ENCODE measurements at regions not wholly inside any gene's neighbourhood (a gene's known extent, or its start where the extent isn't known, plus 50 kb on each side); places are given as distances from the start of the nearest gene placed in this dataset.

GRCh38 chr7:70907259-70908247 lies 224.4 kb upstream of the GALNT17 start:
- DNase-seq = no peak

DNA sequence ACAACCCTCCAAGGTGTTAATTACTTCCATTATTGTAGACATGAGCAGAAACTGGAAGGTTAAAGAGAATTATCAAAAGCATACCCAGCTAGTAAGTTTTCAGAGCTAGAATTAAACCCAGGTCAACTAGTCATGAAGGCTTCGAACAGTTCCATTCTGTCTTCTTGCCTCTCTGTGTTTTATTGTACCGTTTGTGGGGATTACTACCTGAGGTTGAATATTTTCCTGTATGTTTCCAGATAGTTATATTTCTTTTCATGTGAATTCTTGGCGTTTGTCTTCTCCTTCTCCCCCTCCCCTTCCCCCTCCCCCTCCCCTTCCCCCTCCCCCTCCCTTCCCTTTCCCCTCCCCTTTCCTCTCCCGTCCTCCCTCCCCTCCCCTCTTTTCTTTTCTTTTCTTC lies 218.0 kb upstream of the GALNT17 start:
- DNase-seq = no peak

DNA sequence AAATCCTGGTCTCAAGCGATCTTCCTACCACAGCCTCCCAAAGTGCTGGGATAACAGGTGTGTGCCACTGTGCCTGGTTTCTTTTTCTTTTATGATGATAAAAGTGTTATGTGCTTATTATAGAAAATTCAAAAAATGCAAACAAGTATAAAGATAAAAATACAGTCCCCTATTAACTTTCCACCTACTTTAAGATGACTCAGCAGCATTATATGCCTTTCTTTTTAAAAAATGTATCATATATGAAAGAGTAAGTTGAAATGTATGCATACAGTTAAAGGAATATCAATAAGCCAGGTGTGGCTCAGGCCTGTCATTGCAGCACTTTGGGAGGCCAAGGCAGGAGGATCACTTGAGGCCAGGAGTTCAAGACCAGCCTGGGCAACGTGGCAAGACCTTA lies 216.9 kb upstream of the GALNT17 start:
- no peak for DNase-seq

GRCh38 chr7:70919481-70920073 lies 212.4 kb upstream of the GALNT17 start:
- no peak for DNase-seq

DNA sequence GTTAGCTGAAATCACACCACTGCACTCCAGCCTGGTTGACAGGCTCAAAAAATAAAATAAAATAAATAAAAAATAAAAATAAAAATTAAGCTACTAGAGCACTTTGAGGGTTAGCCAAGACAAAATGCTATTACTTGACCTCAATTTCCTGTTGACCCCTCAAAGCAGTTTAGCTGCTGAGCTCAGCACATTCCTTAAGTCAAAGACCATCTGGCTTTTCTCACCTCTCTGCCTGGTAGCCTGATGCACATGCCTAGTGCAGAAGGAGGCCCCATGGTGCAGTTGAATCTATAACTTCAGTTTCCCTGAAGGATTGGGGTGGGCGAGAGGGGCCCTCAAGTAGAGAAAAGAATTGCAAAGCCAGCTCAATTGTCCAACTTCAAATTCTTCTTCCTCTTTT lies 211.1 kb upstream of the GALNT17 start:
- DNase-seq = no peak

DNA sequence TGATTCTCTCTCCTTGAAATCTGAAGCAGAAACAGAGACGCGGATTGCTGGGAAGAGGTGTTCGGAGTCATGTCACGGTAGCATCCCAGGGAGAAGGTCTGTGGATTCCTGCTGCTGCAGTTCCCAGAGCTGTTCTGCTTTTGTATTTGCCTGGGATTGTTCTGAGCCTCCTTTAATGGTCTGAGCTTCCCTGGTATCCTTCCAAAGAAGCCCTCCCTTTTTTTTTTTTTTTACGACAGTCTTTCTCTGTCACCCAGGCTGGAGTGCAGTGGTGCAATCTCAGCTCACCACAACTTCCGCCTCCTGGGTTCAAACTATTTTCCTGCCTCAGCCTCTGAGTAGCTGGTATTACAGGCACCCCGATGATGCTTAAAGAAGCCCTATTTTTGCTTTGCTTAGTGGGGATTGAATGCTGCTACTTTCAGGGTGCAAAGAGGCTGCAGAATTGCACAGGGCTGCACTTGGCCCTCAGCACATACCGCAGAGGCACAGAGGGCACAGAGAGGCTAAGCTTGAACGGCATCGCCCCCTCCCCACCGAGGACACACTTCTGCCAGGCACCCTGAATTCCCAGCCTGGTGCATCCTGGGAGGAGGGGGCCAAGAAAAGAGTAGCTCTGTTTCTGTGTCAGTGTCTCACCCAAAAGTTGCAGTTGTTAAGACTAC lies 208.6 kb upstream of the GALNT17 start:
- no peak for DNase-seq

DNA sequence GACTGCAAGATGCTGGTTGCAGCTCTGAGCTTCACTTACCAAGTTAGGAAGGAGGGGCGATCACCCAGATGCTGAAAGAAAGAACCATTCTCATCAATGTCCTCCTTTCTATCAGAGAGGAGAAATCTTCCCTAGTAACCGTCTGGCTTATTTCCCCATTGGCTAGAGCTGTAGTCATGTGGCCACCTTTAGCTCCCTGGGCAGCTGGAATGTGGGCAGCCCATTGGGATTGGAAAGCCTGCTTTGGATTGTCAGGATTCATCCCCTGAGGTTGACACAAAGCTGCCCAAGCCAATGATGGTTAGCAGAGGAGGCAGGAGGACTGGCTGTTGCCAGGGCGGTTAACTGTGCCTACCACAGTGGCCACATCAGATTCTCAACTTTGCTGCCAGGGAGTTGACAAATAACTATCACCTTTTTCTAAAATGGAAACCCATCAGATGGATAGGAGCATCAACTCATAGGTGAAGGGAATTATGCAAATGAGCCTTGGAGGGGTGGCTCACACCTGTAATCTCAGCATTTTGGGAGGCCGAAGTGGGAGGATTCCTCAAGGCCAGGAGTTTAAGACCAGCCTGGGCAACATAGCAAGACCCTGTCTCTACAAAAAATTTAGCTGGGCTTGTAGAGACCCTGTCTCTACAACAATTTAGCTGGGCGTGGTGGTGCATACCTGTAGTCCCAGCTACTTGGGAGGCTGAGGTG lies 206.4 kb upstream of the GALNT17 start:
- no peak for DNase-seq

- DNase-seq = no peak
Observed at GRCh38 chr7:70926666-70927065, 205.3 kb upstream of the GALNT17 start.

GRCh38 chr7:70935311-70935710 lies 196.6 kb upstream of the GALNT17 start:
- no peak for DNase-seq

- no peak for DNase-seq
Observed at GRCh38 chr7:70935854-70936253, 196.1 kb upstream of the GALNT17 start.

DNA sequence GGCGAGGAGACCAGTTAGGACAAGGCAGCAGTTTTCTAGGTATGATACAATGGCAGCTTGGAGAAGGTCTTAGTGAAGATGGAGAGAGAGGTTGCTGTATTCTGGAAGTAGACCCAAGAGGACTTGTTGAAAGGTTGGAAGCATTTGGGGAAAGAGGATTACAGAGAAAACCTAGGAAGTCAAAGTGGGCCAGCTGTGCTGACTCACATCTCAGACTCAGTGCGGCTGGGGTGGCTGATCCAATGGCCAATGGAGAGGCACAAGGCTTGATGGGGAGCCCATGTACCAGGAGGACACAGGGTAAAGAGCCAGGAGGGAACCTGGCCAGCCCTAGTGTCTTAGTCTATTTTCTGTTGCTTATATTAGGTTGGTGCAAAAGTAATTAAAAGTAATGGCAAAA lies 194.5 kb upstream of the GALNT17 start:
- DNase-seq = no peak

DNA sequence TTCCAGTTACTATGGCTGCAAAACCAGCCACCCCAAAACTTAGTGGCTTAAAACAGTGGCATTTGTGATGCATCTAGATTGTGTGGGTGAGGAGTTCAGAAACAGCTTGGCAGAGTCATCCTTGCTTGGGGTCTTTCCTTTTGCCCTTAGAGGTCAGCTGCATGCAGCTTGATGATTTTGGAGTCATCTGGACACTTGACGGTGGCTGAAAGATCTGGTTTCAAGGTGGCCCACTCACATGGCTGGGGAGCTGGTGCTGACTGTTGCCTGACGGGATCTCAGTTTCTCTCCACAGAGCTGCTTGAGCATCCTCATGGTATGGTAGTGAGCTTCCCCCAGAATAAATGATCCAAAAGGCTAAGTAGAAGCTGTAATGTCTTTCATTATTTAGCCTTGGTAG lies 191.3 kb upstream of the GALNT17 start:
- no peak for DNase-seq

DNA sequence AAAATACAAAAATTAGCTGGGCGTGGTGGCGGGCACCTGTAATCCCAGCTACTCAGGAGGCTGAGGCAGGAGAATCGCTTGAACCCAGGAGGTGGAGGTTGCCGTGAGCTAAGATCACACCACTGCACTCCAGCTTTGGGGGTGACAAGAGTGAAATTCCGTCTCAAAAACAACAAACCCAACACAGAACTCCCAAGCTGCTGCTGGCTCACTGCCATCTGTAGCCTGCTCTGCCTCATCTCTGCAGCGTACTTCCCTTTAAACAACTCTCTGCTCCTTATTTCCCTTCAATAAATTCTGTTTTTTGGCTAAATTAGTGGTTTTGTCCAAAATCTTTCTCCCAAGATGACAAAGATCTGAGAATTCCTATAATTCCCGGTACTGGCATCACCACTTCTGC lies 189.2 kb upstream of the GALNT17 start:
- DNase-seq = no peak

DNA sequence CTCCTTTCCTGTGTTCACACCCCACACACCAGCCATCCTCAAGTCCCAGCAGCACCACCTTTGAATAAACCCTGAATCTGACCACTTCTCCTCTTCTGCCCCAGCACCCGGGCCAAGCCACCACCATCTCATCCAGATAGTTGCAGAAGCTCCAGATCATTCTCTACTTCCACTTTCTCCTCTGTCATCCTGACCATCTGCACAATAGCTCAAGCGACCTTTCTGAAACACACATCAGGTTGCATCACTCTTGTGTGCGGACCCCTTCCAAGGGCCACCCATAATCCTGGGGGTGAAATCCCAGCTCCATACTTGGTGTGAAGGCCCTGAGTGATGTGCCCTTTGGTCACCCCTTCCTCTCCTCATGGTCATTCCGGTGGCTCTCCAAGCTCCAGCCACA lies 187.4 kb upstream of the GALNT17 start:
- DNase-seq = no peak

DNA sequence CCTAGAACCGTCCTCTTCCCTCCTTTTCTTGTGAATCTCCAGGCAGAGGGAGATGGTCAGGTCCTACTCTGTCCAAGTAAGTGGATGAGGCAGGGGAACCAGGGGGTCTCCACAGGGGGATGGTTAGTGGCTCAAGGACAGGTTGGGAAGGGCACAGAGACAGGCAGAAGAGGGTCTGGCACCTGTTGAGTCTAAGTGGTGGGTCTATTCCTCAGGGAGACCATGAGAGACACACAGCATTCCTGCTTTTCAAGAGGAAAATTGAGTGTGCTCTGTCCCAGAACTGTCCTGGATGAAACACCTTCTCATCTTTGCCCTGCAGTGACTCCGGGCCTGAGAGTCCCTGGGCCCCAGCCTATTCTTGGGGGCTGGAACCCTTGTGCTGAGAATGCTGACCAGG lies 184.8 kb upstream of the GALNT17 start:
- DNase-seq = no peak

DNA sequence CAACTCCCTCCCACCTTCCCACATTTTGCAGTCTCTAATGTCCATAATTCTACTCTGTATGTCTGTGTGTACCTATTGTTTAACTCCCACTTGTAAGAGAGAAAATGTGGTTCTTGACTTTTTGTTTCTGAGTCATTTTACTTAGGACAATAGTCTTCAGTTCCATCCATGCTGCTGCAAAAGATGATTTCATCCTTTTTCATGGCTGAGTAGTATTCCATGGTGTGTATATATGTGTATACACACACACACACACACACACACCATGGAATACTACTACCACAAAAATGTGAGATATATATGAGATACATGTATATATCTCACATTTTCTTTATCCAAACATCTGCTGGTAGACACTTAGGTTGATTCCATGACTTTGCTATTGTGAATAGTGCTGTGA lies 182.1 kb upstream of the GALNT17 start:
- no peak for DNase-seq

- no peak for DNase-seq
Observed at GRCh38 chr7:70951271-70951962, 180.5 kb upstream of the GALNT17 start.

GRCh38 chr7:70952311-70952710 lies 179.6 kb upstream of the GALNT17 start:
- DNase-seq = no peak

GRCh38 chr7:70953331-70953741 lies 178.6 kb upstream of the GALNT17 start:
- DNase-seq = no peak

- DNase-seq = no peak
Observed at GRCh38 chr7:70953796-70954195, 178.1 kb upstream of the GALNT17 start.

DNA sequence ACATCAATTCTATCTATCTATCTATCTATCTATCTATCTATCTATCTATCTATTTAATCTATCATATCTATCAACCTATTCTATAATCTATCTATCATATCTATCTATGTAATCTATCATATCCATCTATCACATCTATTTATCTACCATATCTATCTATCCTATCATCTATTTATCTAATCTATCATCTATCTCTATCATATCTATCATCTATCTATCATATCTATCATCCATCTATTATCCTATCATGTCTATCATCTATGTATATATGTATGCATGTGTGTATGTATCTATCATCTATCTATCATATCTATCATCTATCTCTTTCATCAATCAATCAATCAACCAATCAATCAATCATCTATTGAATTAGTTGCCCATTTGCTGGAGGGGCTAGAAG lies 159.3 kb upstream of the GALNT17 start:
- DNase-seq = no peak

GRCh38 chr7:70975754-70976153 lies 156.2 kb upstream of the GALNT17 start:
- DNase-seq = no peak

- DNase-seq = no peak
Observed at GRCh38 chr7:70986297-70986696, 145.6 kb upstream of the GALNT17 start.
